Smooth muscle cell (in vitro differentiated cells): ENCODE measurements at regions not wholly inside any gene's neighbourhood (a gene's known extent, or its start where the extent isn't known, plus 50 kb on each side); places are given as distances from the start of the nearest gene placed in this dataset.

Source experiments
- DNase-seq: peaks from one replicate; lab custom pipeline; 2025; ENCODE audit not compliant: unreplicated experiment; lab: John Stamatoyannopoulos, UW
- H2AFZ ChIP-seq: fragments of 200-600 bp; sonication (generic); 2 replicates; pipeline ENCODE4 v1.6.0; 2016; ENCODE audit warnings: antibody characterized with exemption, low read depth, mild to moderate bottlenecking
- H3F3A ChIP-seq: fragments of 200-600 bp; sonication (generic); 2 replicates; pipeline ENCODE4 v1.6.0; 2017; ENCODE audit warnings: antibody characterized with exemption, low read depth
- H3K27ac ChIP-seq: fragments of 200-600 bp; sonication (generic); 2 replicates; pipeline ENCODE4 v1.5.1; 2016; ENCODE audit warnings: low read depth, mild to moderate bottlenecking
- H3K27me3 ChIP-seq: fragments of 200-600 bp; sonication (generic); 2 replicates; pipeline ENCODE4 v1.6.1; 2016; ENCODE audit warnings: low read depth, mild to moderate bottlenecking
- H3K36me3 ChIP-seq: fragments of 200-600 bp; sonication (generic); 2 replicates; pipeline ENCODE4 v1.5.1; 2016; ENCODE audit warnings: low read depth
- H3K4me1 ChIP-seq: fragments of 200-600 bp; sonication (generic); 2 replicates; pipeline ENCODE4 v1.5.1; 2016; ENCODE audit warnings: low read depth
- H3K4me2 ChIP-seq: fragments of 200-600 bp; sonication (generic); 2 replicates; pipeline ENCODE4 v1.6.0; 2016; ENCODE audit warnings: mild to moderate bottlenecking
- H3K4me3 ChIP-seq: fragments of 200-600 bp; sonication (generic); 2 replicates; pipeline ENCODE4 v1.5.1; 2016; ENCODE audit warnings: mild to moderate bottlenecking
- H3K79me2 ChIP-seq: fragments of 200-600 bp; sonication (generic); 2 replicates; pipeline ENCODE4 v1.6.0; 2016; ENCODE audit warnings: low read depth, mild to moderate bottlenecking
- H3K9ac ChIP-seq: fragments of 200-600 bp; sonication (generic); 2 replicates; pipeline ENCODE4 v1.6.0; 2016; ENCODE audit warnings: low read depth
- H3K9me3 ChIP-seq: fragments of 200-600 bp; sonication (generic); replicated peaks from 2 replicates; pipeline ENCODE4 v1.5.1; 2016; ENCODE audit warnings: low read depth
- H4K20me1 ChIP-seq: fragments of 200-600 bp; sonication (generic); 2 replicates; pipeline ENCODE4 v1.6.0; 2016; ENCODE audit warnings: low read depth
- WGBS: methylation state at CpG from one replicate; pipeline ENCODE4 v1.1.7; 2016; ENCODE audit warnings: low lambda C conversion rate; 5-methylcytosine and 5-hydroxymethylcytosine counted together
- TF ChIP-seq, protein P1 (sequence below): fragments of 200-600 bp; sonication (generic); IDR thresholded peaks from 2 replicates; pipeline ENCODE4 v1.5.1; 2017; ENCODE audit warnings: borderline replicate concordance, mild to moderate bottlenecking, antibody characterized with exemption; ENCODE audit not compliant: insufficient read depth, poor library complexity, severe bottlenecking

DNA sequence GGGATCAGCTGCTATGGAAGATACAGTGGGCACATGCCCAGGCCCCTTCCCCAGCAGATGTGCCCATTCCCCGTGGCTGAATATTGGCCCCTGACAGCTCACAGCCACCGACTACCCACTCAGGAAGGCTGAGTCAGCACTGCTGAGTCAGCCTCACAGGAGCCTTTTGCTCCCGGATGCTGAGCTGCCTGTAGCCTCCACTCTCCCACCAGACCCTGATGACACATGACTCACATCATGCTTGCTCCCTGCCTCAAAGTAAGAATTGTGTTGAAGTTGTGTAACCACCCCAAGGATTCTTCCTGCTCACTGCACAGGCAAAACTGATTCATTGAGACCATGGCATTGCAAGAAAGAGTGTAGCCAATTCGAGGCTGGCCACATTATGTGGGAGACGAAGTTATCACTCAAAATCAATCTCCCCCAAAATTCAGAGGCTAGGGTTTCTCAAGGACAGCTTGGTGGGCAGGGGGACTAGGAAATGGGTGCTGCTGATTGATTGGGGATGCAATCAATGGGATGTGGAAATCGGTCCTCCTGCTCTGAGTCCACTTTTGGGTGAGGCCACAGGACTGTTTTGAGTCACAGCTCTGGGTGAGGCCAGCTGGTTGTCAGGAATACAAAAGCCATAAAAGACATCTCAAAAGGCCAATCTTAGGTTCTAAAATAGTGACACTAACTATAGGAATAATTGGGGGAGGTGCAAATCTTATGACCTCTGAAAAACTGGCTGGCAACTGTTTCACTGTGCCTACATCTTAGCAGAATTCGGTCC lies 556.6 kb upstream of the CDH4 start:
- no peak for DNase-seq
- H3K9me3 ChIP-seq = no peaks in the 10 kb centered on the region
- H3K4me3 ChIP-seq = no peak overlapping the region
- H3K27ac ChIP-seq = peak overlapping the region; percentile 56
- no peak overlapping the region for H3K9ac ChIP-seq
- WGBS = 44% methylated on average over 7 of the region's 7 CpGs
- H4K20me1 ChIP-seq = no peaks in the 10 kb centered on the region
- H3K4me1 ChIP-seq = peaks cover 13% of the 10 kb centered on the region
- no peaks in the 10 kb centered on the region for H3F3A ChIP-seq
- no peak overlapping the region for H2AFZ ChIP-seq
- H3K36me3 ChIP-seq = no peaks in the 10 kb centered on the region
- no peaks in the 10 kb centered on the region for H3K27me3 ChIP-seq
- TF ChIP-seq, protein P1, sequence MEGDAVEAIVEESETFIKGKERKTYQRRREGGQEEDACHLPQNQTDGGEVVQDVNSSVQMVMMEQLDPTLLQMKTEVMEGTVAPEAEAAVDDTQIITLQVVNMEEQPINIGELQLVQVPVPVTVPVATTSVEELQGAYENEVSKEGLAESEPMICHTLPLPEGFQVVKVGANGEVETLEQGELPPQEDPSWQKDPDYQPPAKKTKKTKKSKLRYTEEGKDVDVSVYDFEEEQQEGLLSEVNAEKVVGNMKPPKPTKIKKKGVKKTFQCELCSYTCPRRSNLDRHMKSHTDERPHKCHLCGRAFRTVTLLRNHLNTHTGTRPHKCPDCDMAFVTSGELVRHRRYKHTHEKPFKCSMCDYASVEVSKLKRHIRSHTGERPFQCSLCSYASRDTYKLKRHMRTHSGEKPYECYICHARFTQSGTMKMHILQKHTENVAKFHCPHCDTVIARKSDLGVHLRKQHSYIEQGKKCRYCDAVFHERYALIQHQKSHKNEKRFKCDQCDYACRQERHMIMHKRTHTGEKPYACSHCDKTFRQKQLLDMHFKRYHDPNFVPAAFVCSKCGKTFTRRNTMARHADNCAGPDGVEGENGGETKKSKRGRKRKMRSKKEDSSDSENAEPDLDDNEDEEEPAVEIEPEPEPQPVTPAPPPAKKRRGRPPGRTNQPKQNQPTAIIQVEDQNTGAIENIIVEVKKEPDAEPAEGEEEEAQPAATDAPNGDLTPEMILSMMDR = no peak
- no peaks in the 10 kb centered on the region for H3K79me2 ChIP-seq
- H3K4me2 ChIP-seq = peak overlapping the region; percentile 24

GRCh38 chr20:60697252-60697651 lies 554.8 kb upstream of the CDH4 start:
- Histone ChIP-seq H3K36me3 (no peaks in the 10 kb centered on the region), H3K27ac (no peak overlapping the region), H3K9ac (no peak overlapping the region), H3K79me2 (no peaks in the 10 kb centered on the region), H3K4me1 (peaks cover 11% of the 10 kb centered on the region), H3K9me3 (no peaks in the 10 kb centered on the region), H3F3A (no peaks in the 10 kb centered on the region), H3K4me3 (no peak overlapping the region), H2AFZ (no peak overlapping the region), H4K20me1 (no peaks in the 10 kb centered on the region), H3K27me3 (no peaks in the 10 kb centered on the region), H3K4me2 (no peak overlapping the region)
- TF ChIP-seq, protein P1 = no peak
- 93% methylated on average over 2 of the region's 2 CpGs for WGBS
- no peak for DNase-seq

- H3K4me3 ChIP-seq = no peak overlapping the region
- no peak overlapping the region for H3K9ac ChIP-seq
- H3K4me2 ChIP-seq = no peak overlapping the region
- no peaks in the 10 kb centered on the region for H4K20me1 ChIP-seq
- H3K4me1 ChIP-seq = no peaks in the 10 kb centered on the region
- H3K36me3 ChIP-seq = no peaks in the 10 kb centered on the region
- no peak overlapping the region for H2AFZ ChIP-seq
- H3K9me3 ChIP-seq = no peaks in the 10 kb centered on the region
- H3F3A ChIP-seq = no peaks in the 10 kb centered on the region
- no peaks in the 10 kb centered on the region for H3K27me3 ChIP-seq
- H3K79me2 ChIP-seq = no peaks in the 10 kb centered on the region
- 96% methylated on average over 2 of the region's 2 CpGs for WGBS
- no peak overlapping the region for H3K27ac ChIP-seq
- DNase-seq = no peak
- TF ChIP-seq, protein P1 = no peak
These were observed 551.3 kb upstream of the CDH4 start for GRCh38 chr20:60700728-60701127.

- Histone ChIP-seq H3K36me3 (no peaks in the 10 kb centered on the region), H3K79me2 (no peaks in the 10 kb centered on the region), H3K9me3 (no peaks in the 10 kb centered on the region), H2AFZ (no peak overlapping the region), H3F3A (no peaks in the 10 kb centered on the region), H3K27me3 (no peaks in the 10 kb centered on the region), H3K9ac (no peak overlapping the region), H3K4me1 (no peaks in the 10 kb centered on the region), H3K4me3 (no peak overlapping the region), H3K4me2 (no peak overlapping the region), H4K20me1 (no peaks in the 10 kb centered on the region), H3K27ac (no peak overlapping the region)
- WGBS = 93% methylated on average over 2 of the region's 2 CpGs
- TF ChIP-seq, protein P1 = no peak
- DNase-seq = no peak
These were observed 547.9 kb upstream of the CDH4 start for GRCh38 chr20:60704147-60704546.
